Omental fat pad (tissue), 3 donors: ENCODE measurements at regions not wholly inside any gene's neighbourhood (a gene's known extent, or its start where the extent isn't known, plus 50 kb on each side); places are given as distances from the start of the nearest gene placed in this dataset.

Experiments used
- ATAC-seq: fragments of 150-250 bp; one replicate; pipeline ENCODE4 v1.9.1; 2016; ENCODE audit warnings: mild to moderate bottlenecking, moderate library complexity; ENCODE audit not compliant: low FRiP score
- DNase-seq: peaks from one replicate; pipeline ENCODE4 v3.0.0-alpha.2; 2019; ENCODE audit warnings: low spot score
- CTCF ChIP-seq, 3 donors: fragments of 450-650 bp; IDR thresholded peaks; one replicate each; pipeline ENCODE4 v1.5.1; 2016 to 2017; ENCODE audit warnings: antibody characterized with exemption in 3 of 3, mild to moderate bottlenecking in 3 of 3, moderate library complexity in 2 of 3

- ATAC-seq (no peak), DNase-seq (no peak)
- no peak for TF ChIP-seq CTCF (IDR thresholded peaks at IDR 0.05)
Observed at GRCh38 chr14:85943192-85943591, 413.2 kb downstream of the FLRT2 start.

GRCh38 chr14:85934886-85935254 lies 404.9 kb downstream of the FLRT2 start:
- DNase-seq (no peak), ATAC-seq (no peak)
- no peak for TF ChIP-seq CTCF (IDR thresholded peaks at IDR 0.05)

GRCh38 chr14:85934123-85934885 lies 404.4 kb downstream of the FLRT2 start:
- no peak for ATAC-seq
- TF ChIP-seq CTCF (IDR thresholded peaks at IDR 0.05): no peak
- no peak for DNase-seq

GRCh38 chr14:85921241-85921640 lies 391.3 kb downstream of the FLRT2 start:
- no peak for TF ChIP-seq CTCF (IDR thresholded peaks at IDR 0.05)
- ATAC-seq: no peak
- no peak for DNase-seq

- no peak for TF ChIP-seq CTCF (IDR thresholded peaks at IDR 0.05)
- no peak for ATAC-seq
Observed at GRCh38 chr14:85917716-85918115, 387.8 kb downstream of the FLRT2 start.

GRCh38 chr14:85915711-85916110 lies 385.8 kb downstream of the FLRT2 start:
- TF ChIP-seq CTCF (IDR thresholded peaks at IDR 0.05): no peak
- DNase-seq: no peak
- ATAC-seq: no peak

More at GRCh38 chr14:85917716-85918115, 387.8 kb downstream of the FLRT2 start:
- DNase-seq: no peak

- TF ChIP-seq CTCF (IDR thresholded peaks at IDR 0.05): no peak
- ATAC-seq: no peak
- DNase-seq: no peak
Observed at GRCh38 chr14:85912141-85912540, 382.2 kb downstream of the FLRT2 start.
